ENCODE measurements at regions not wholly inside any gene's neighbourhood (a gene's known extent, or its start where the extent isn't known, plus 50 kb on each side); places are given as distances from the start of the nearest gene placed in this dataset.

DNA sequence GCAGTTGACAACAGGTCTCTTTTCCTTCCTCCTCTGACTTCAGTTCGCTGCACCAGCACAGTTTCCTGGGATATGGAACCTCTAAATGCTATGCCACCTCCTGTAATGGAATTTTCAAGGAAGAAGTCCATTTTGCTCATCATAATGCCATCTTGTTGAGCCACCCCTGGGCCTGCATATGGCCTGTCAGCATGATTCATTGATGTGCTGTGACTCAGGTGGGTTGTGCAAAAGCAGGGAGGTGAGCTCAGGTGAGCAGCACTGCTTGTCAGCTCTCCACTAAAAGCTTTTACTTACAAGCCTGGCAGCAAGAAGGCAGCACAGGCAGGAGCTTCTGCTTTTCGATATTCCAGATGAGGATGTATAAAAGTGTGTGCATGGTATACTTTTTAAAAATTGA lies 247.1 kb upstream of the LMCD1 start:
- TF ChIP-seq, protein P1, sequence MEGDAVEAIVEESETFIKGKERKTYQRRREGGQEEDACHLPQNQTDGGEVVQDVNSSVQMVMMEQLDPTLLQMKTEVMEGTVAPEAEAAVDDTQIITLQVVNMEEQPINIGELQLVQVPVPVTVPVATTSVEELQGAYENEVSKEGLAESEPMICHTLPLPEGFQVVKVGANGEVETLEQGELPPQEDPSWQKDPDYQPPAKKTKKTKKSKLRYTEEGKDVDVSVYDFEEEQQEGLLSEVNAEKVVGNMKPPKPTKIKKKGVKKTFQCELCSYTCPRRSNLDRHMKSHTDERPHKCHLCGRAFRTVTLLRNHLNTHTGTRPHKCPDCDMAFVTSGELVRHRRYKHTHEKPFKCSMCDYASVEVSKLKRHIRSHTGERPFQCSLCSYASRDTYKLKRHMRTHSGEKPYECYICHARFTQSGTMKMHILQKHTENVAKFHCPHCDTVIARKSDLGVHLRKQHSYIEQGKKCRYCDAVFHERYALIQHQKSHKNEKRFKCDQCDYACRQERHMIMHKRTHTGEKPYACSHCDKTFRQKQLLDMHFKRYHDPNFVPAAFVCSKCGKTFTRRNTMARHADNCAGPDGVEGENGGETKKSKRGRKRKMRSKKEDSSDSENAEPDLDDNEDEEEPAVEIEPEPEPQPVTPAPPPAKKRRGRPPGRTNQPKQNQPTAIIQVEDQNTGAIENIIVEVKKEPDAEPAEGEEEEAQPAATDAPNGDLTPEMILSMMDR (conservative IDR thresholded peaks at IDR 0.05; ENCODE audit: low read length) = no peak
- no peak for TF ChIP-seq EZH2phosphoT487 (IDR thresholded peaks at IDR 0.05; ENCODE audit: borderline replicate concordance, low read depth, low read length)

All from OCI-LY7 (cell line).